Natural killer cell (primary cell): ENCODE measurements at regions not wholly inside any gene's neighbourhood (a gene's known extent, or its start where the extent isn't known, plus 50 kb on each side); places are given as distances from the start of the nearest gene placed in this dataset.

Experiments used
- ATAC-seq, 3 donors: fragments of 150-1000 bp in 2 of 3; fragments of 200-7000 bp in 1 of 3; cut with Tn5 transposase; 1 replicate in 1 of 3; 2 replicates in 2 of 3; pipeline ENCODE4 v1.10.0; 2021; ENCODE audit warnings: mild to moderate bottlenecking in 2 of 3, moderate library complexity in 2 of 3
- DNase-seq, 2 donors: peaks; one replicate each; pipeline versions ENCODE4 v3.0.0 to v3.0.0-alpha.2; 2013 to 2021; ENCODE audit warnings: mixed read lengths in 1 of 2
- H3K27ac ChIP-seq: one replicate; pipeline ENCODE4 v1.5.1; 2013; ENCODE audit warnings: mild to moderate bottlenecking, low read length
- H3K27me3 ChIP-seq: one replicate; pipeline ENCODE4 v1.6.1; 2013; ENCODE audit warnings: low read length; ENCODE audit not compliant: control insufficient read depth, insufficient read depth
- H3K36me3 ChIP-seq: one replicate; pipeline ENCODE4 v1.6.1; 2013; ENCODE audit warnings: low read length; ENCODE audit not compliant: control insufficient read depth, insufficient read depth
- H3K4me1 ChIP-seq: one replicate; pipeline ENCODE4 v1.6.1; 2013; ENCODE audit warnings: low read length; ENCODE audit not compliant: control insufficient read depth, insufficient read depth
- H3K4me3 ChIP-seq: one replicate; pipeline ENCODE4 v1.5.1; 2013; ENCODE audit warnings: low read length
- H3K9me3 ChIP-seq: one replicate; pipeline ENCODE4 v1.6.1; 2013; ENCODE audit warnings: low read length; ENCODE audit not compliant: control insufficient read depth, insufficient read depth
- H3K27ac Mint-ChIP-seq, 2 donors: one replicate each; pipeline ENCODE4 v1.8.0; 2022; ENCODE audit warnings: mild to moderate bottlenecking in 2 of 2, mixed read lengths in 2 of 2, moderate library complexity in 1 of 2
- H3K27me3 Mint-ChIP-seq, 2 donors: one replicate each; pipeline ENCODE4 v1.8.0; 2022; ENCODE audit warnings: low read depth in 2 of 2, mixed read lengths in 2 of 2
- H3K36me3 Mint-ChIP-seq: one replicate; pipeline ENCODE4 v1.8.0; 2022; ENCODE audit warnings: mixed read lengths
- H3K4me1 Mint-ChIP-seq, 2 donors: one replicate each; pipeline ENCODE4 v1.8.0; 2022; ENCODE audit warnings: mixed read lengths in 2 of 2
- H3K4me3 Mint-ChIP-seq: one replicate; pipeline ENCODE4 v1.8.0; 2022; ENCODE audit warnings: mild to moderate bottlenecking, moderate library complexity, mixed read lengths
- H3K9me3 Mint-ChIP-seq, 2 donors: one replicate each; pipeline ENCODE4 v1.8.0; 2022; ENCODE audit warnings: mixed read lengths in 2 of 2
- CTCF ChIP-seq: fragments of 200-600 bp; IDR thresholded peaks from one replicate; pipeline ENCODE4 v1.8.0; 2022; ENCODE audit warnings: antibody characterized with exemption
- WGBS: methylation state at CpG from one replicate; pipeline ENCODE4 v1.1.7; 2013; ENCODE audit warnings: missing lambda C conversion rate; ENCODE audit not compliant: insufficient coverage; 5-methylcytosine and 5-hydroxymethylcytosine counted together
- intact Hi-C: fragments of 100-400 bp; cut with micrococcal nuclease; formaldehyde crosslinking; loops from one replicate; pipeline ENCODE4 v1.14.2; 2022

GRCh38 chr20:60804240-60804917, 447.7 kb upstream of the CDH4 start:
- Histone ChIP-seq H3K4me1 (no peaks in the 10 kb centered on the region), H3K27ac (no peak overlapping the region), H3K4me3 (no peak overlapping the region), H3K36me3 (no peaks in the 10 kb centered on the region), H3K9me3 (no peaks in the 10 kb centered on the region), H3K27me3 (no peaks in the 10 kb centered on the region)
- 71% methylated on average over 4 of the region's 4 CpGs for WGBS
- H3K36me3 Mint-ChIP-seq, result no peaks in the 10 kb centered on the region
- H3K27ac Mint-ChIP-seq, result no peak overlapping the region
- DNase-seq (no peak), ATAC-seq (no peak)
- no peak overlapping the region for H3K4me3 Mint-ChIP-seq
- intact Hi-C loops, result no loop called here
- no peak for TF ChIP-seq CTCF
- peaks cover 0 to 5% of the 10 kb centered on the region in 2 donors for H3K27me3 Mint-ChIP-seq
- H3K9me3 Mint-ChIP-seq, result peaks cover 0 to 5% of the 10 kb centered on the region in 2 donors
- H3K4me1 Mint-ChIP-seq, result no peaks in the 10 kb centered on the region

- H3K27me3 ChIP-seq, result no peaks in the 10 kb centered on the region
- no peaks in the 10 kb centered on the region for H3K36me3 ChIP-seq
- Mint-ChIP-seq H3K36me3 (no peaks in the 10 kb centered on the region), H3K27ac (no peak overlapping the region), H3K4me3 (no peak overlapping the region), H3K9me3 (peaks cover 0 to 5% of the 10 kb centered on the region in 2 donors), H3K27me3 (peaks cover 0 to 5% of the 10 kb centered on the region in 2 donors), H3K4me1 (no peaks in the 10 kb centered on the region)
- 22% methylated on average over 10 of the region's 11 CpGs for WGBS
- no peak overlapping the region for H3K27ac ChIP-seq
- H3K9me3 ChIP-seq, result no peaks in the 10 kb centered on the region
- TF ChIP-seq CTCF, result no peak
- intact Hi-C loops, result no loop called here
- H3K4me3 ChIP-seq, result no peak overlapping the region
- H3K4me1 ChIP-seq, result no peaks in the 10 kb centered on the region
- ATAC-seq (no peak), DNase-seq (no peak)
Observed at GRCh38 chr20:60804918-60805630, 447.0 kb upstream of the CDH4 start.

DNA sequence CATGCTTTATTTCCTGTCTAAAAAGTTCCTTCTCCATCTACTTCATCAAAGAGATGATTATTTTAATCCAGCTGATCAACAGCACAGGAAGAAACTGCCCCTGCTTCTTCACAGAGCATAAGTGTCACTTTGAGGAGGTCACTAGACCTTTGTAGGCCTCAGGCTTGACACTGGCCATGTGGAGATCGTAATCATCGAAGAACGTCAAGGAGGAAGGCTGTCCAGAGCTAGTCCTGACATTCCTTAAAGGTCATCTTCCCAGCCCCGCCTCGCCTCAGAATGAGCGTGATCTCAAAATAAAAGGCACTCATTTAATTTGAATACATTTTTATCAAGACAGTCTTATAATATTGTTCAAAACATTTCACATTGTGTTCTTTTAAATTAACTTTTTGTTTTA, 445.7 kb upstream of the CDH4 start:
- intact Hi-C loops, result no loop called here
- DNase-seq (no peak), ATAC-seq (no peak)
- H3K36me3 ChIP-seq, result no peaks in the 10 kb centered on the region
- no peaks in the 10 kb centered on the region for H3K4me1 ChIP-seq
- H3K4me3 ChIP-seq, result no peak overlapping the region
- no peaks in the 10 kb centered on the region for H3K36me3 Mint-ChIP-seq
- H3K27ac Mint-ChIP-seq, result no peak overlapping the region
- no peaks in the 10 kb centered on the region for H3K27me3 ChIP-seq
- TF ChIP-seq CTCF, result no peak
- H3K4me1 Mint-ChIP-seq, result no peaks in the 10 kb centered on the region
- no peak overlapping the region for H3K27ac ChIP-seq
- H3K4me3 Mint-ChIP-seq, result no peak overlapping the region
- peaks cover 0 to 3% of the 10 kb centered on the region in 2 donors for H3K27me3 Mint-ChIP-seq
- WGBS, result 91% methylated on average over 6 of the region's 6 CpGs
- H3K9me3 ChIP-seq, result no peaks in the 10 kb centered on the region
- H3K9me3 Mint-ChIP-seq, result no peaks in the 10 kb centered on the region
